Esophagus squamous epithelium (tissue), 5 donors: ENCODE measurements at regions not wholly inside any gene's neighbourhood (a gene's known extent, or its start where the extent isn't known, plus 50 kb on each side); places are given as distances from the start of the nearest gene placed in this dataset.

Source experiments
- DNase-seq: peaks from one replicate; lab custom pipeline; 2025; lab: John Stamatoyannopoulos, UW
- H3K27ac ChIP-seq, 4 donors: fragments of 200-600 bp; sonication (generic); one replicate each; pipeline ENCODE4 v1.5.1; 2016 to 2019; ENCODE audit warnings: mild to moderate bottlenecking in 1 of 4
- H3K27me3 ChIP-seq, 4 donors: fragments of 200-600 bp; sonication (generic); 1 replicate in 3 of 4; 2 replicates in 1 of 4; pipeline versions ENCODE4 v1.5.1 to v1.6.0; 2017 to 2021; ENCODE audit warnings: antibody characterized with exemption in 1 of 4
- H3K36me3 ChIP-seq, 3 donors: fragments of 200-600 bp; sonication (generic); one replicate each; pipeline ENCODE4 v1.5.1; 2016 to 2019
- H3K4me1 ChIP-seq, 3 donors: fragments of 200-600 bp; sonication (generic); one replicate each; pipeline ENCODE4 v1.5.1; 2017 to 2019
- H3K4me3 ChIP-seq, 4 donors: fragments of 200-600 bp; sonication (generic); 1 replicate in 3 of 4; 2 replicates in 1 of 4; pipeline ENCODE4 v1.5.1; 2016 to 2019; ENCODE audit warnings: mild to moderate bottlenecking in 2 of 4, moderate library complexity in 1 of 4
- H3K9me3 ChIP-seq, 3 donors: fragments of 200-600 bp; sonication (generic); one replicate each; pipeline ENCODE4 v1.5.1; 2016 to 2019
- POLR2A ChIP-seq, 4 donors: fragments of 450-650 bp; IDR thresholded peaks; one replicate each; pipeline ENCODE4 v1.6.1; 2017; ENCODE audit warnings: antibody characterized with exemption in 4 of 4, mild to moderate bottlenecking in 4 of 4, moderate library complexity in 3 of 4
- WGBS, 2 donors: methylation state at CpG; one replicate each; pipeline ENCODE4 v1.1.5; 2018; 5-methylcytosine and 5-hydroxymethylcytosine counted together
- intact Hi-C: fragments of 100-400 bp; cut with DNase I; formaldehyde crosslinking; loops from one replicate; pipeline ENCODE4 v1.15.0; 2022
- TF ChIP-seq, protein P1 (sequence below), 6 experiments: fragments of 450-650 bp in 4 of 6; fragments of 200-600 bp in 2 of 6; sonication (generic) in 2 of 6; IDR thresholded peaks; one replicate each; pipeline ENCODE4 v1.5.1; 2016 to 2019; ENCODE audit warnings: antibody characterized with exemption in 6 of 6, mild to moderate bottlenecking in 4 of 6, moderate library complexity in 4 of 6
- donor health status: DM: yes; HTN: yes; CAD: no.

DNA sequence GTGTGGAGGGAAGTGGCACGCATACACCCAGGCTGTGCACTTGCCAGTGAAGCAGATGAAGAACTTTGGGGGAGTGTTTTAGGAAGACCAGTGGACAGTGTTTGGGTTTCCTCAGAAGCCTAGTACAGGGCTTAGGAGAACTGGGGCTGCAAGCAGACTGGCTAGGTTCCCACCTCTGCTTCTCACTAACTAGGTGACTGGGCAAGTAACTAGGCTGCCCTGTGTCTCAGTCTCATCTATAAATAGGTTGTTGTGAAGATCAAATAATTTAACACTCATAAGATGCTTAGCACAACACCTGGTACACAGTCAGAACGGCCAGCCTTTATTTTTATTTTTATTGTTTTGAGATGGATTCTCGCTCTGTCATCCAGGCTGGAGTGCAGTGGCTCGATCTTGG, 312.1 kb downstream of the CDH26 start:
- no peak overlapping the region for H3K4me3 ChIP-seq
- WGBS, 2 donors, result 63 to 80% methylated on average over 3 to 4 of the region's 4 CpGs
- no peaks in the 10 kb centered on the region for H3K9me3 ChIP-seq
- DNase-seq, result no peak
- TF ChIP-seq, protein P1, sequence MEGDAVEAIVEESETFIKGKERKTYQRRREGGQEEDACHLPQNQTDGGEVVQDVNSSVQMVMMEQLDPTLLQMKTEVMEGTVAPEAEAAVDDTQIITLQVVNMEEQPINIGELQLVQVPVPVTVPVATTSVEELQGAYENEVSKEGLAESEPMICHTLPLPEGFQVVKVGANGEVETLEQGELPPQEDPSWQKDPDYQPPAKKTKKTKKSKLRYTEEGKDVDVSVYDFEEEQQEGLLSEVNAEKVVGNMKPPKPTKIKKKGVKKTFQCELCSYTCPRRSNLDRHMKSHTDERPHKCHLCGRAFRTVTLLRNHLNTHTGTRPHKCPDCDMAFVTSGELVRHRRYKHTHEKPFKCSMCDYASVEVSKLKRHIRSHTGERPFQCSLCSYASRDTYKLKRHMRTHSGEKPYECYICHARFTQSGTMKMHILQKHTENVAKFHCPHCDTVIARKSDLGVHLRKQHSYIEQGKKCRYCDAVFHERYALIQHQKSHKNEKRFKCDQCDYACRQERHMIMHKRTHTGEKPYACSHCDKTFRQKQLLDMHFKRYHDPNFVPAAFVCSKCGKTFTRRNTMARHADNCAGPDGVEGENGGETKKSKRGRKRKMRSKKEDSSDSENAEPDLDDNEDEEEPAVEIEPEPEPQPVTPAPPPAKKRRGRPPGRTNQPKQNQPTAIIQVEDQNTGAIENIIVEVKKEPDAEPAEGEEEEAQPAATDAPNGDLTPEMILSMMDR (IDR thresholded peaks at IDR 0.05), result no peak
- no peaks in the 10 kb centered on the region for H3K4me1 ChIP-seq
- H3K27me3 ChIP-seq, result peaks cover 0 to 20% (median 0%) of the 10 kb centered on the region in 4 donors
- intact Hi-C loops, result no loop called here
- H3K27ac ChIP-seq, result no peak overlapping the region
- H3K36me3 ChIP-seq, result no peaks in the 10 kb centered on the region

DNA sequence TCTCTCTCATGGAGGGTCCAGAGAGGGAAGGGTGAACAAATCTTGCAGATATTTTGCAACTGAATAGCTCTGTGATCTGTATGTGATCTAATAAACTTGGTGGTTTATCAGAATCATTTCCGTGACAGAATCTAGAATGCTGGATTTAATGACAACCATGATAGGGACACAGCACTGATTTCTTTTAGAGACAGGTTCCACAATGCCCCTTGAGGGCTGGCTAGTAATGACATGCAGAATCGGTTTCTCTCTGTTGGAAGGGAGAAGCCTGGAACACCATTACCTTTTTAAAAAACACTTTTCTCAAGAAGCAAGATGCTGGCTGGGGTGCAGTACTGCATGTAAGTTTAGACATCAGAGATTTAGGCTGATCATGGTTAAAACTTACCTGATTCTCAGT, 313.4 kb downstream of the CDH26 start:
- 43 to 48% methylated on average over 2 of the region's 2 CpGs for WGBS, 2 donors
- no peaks in the 10 kb centered on the region for H3K4me1 ChIP-seq

DNA sequence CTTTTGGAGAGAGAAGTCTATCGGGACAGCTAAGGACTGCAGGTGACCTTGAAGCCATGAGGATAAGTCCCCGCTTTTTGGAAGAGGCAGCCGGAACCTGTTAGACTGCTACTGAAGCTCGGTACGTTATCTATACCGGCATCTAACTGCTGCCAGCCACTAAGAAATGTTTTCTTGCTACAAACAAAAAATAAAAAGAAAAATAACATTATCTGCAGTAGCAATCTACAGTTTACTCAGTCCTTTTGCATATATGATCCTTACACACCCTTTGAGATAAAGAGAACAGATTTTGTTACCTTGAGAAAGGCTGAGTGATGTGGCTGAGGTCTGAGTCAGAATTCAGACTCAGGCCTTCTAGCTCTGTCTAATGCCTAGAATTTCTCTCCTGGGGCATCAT, 314.6 kb downstream of the CDH26 start:
- 56 to 64% methylated on average over 6 of the region's 6 CpGs for WGBS, 2 donors

More for the DNA sequence above, 313.4 kb downstream of the CDH26 start:
- DNase-seq, result no peak
- no peak overlapping the region for H3K4me3 ChIP-seq
- no peaks in the 10 kb centered on the region for H3K9me3 ChIP-seq
- H3K27ac ChIP-seq, result no peak overlapping the region
- no peak for TF ChIP-seq POLR2A (IDR thresholded peaks at IDR 0.05)
- TF ChIP-seq, protein P1 (IDR thresholded peaks at IDR 0.05), result no peak
- intact Hi-C loops, result no loop called here
- peaks cover 0 to 10% (median 0%) of the 10 kb centered on the region in 4 donors for H3K27me3 ChIP-seq
- no peaks in the 10 kb centered on the region for H3K36me3 ChIP-seq

DNA sequence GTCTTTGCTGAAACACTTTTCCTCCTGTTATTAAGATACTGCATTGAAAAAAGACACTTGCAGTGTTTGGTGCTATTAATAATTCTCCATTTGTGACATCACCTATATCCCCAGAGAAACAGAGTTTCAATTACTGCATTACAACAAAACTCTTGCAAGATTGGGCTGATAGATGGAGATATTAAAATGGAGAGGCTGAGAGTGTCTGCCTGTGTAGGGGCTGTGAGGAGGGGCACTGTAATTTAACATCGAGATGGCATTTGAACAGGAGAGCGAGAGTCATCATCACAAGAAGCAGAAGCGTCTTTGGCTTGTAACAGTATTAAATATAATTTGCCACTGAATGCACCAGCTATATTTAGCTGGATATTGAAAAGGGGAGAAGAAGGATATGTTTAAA, 316.5 kb downstream of the CDH26 start:
- no peaks in the 10 kb centered on the region for H3K36me3 ChIP-seq
- no peak overlapping the region for H3K27ac ChIP-seq
- H3K4me1 ChIP-seq, result no peaks in the 10 kb centered on the region
- DNase-seq, result no peak
- WGBS, 2 donors, result 75 to 90% methylated on average over 3 of the region's 3 CpGs
- intact Hi-C loops, result no loop called here
- H3K9me3 ChIP-seq, result no peaks in the 10 kb centered on the region
- no peak overlapping the region for H3K4me3 ChIP-seq
- TF ChIP-seq, protein P1 (IDR thresholded peaks at IDR 0.05), result no peak
- no peak for TF ChIP-seq POLR2A (IDR thresholded peaks at IDR 0.05)
- peaks cover 0 to 5% (median 0%) of the 10 kb centered on the region in 4 donors for H3K27me3 ChIP-seq

More for the DNA sequence above, 314.6 kb downstream of the CDH26 start:
- Histone ChIP-seq H3K36me3 (no peaks in the 10 kb centered on the region), H3K4me3 (no peak overlapping the region), H3K4me1 (no peaks in the 10 kb centered on the region), H3K9me3 (no peaks in the 10 kb centered on the region), H3K27ac (no peak overlapping the region), H3K27me3 (peaks cover 0 to 5% (median 0%) of the 10 kb centered on the region in 4 donors)
- no peak for DNase-seq
- intact Hi-C loops, result no loop called here
- TF ChIP-seq POLR2A (IDR thresholded peaks at IDR 0.05), result no peak
- TF ChIP-seq, protein P1 (IDR thresholded peaks at IDR 0.05), result no peak

DNA sequence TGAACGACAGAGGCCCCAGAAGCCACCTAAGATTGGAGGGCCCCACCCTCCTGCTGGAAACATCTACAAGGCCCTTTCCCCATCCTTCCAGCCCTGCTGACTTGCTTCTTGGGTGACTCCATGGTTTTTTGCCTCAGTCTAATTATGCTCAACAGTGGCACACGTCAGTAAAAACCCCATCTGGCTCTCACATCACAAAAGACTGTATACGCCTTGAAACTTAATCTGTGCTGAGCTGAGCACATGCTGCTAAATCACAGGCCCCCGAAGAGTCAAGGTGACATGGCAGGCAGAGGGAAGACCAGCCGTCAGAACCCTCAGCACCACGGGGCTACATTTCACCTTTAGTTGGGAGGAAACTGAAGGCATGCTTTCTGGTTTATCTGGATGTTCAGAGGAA, 323.1 kb downstream of the CDH26 start:
- intact Hi-C loops, result no loop called here
- no peak for DNase-seq
- Histone ChIP-seq H3K4me3 (no peak overlapping the region), H3K4me1 (no peaks in the 10 kb centered on the region), H3K9me3 (peaks cover 0 to 8% (median 5%) of the 10 kb centered on the region in 3 donors), H3K27ac (no peak overlapping the region), H3K36me3 (no peaks in the 10 kb centered on the region), H3K27me3 (no peaks in the 10 kb centered on the region)
- 79 to 87% methylated on average over 6 of the region's 6 CpGs for WGBS, 2 donors
- TF ChIP-seq POLR2A (IDR thresholded peaks at IDR 0.05), result no peak
- TF ChIP-seq, protein P1 (IDR thresholded peaks at IDR 0.05), result no peak
